ENCODE measurements at regions not wholly inside any gene's neighbourhood (a gene's known extent, or its start where the extent isn't known, plus 50 kb on each side); places are given as distances from the start of the nearest gene placed in this dataset.
A peak's percentile ranks its signal among the peaks of the same experiment; 100 is the strongest.

GRCh38 chr12:3988519-3989217, 115.5 kb upstream of the PARP11 start:
- peak in 1 of 2 donors; percentile 32 for DNase-seq

GRCh38 chr12:3987571-3987970, 114.4 kb upstream of the PARP11 start:
- DNase-seq = no peak

GRCh38 chr12:3980504-3981272, 107.5 kb upstream of the PARP11 start:
- DNase-seq = no peak

GRCh38 chr12:3977621-3978020, 104.4 kb upstream of the PARP11 start:
- DNase-seq = no peak

- DNase-seq = no peak
These were observed 103.2 kb upstream of the PARP11 start for GRCh38 chr12:3976351-3976938.

- no peak for DNase-seq
These were observed 102.5 kb upstream of the PARP11 start for GRCh38 chr12:3975652-3976051.

- no peak for DNase-seq
These were observed 101.7 kb upstream of the PARP11 start for GRCh38 chr12:3974883-3975282.

GRCh38 chr12:3973973-3974644, 100.9 kb upstream of the PARP11 start:
- DNase-seq = no peak

- DNase-seq = peak in 1 of 2 donors; percentile 31
These were observed 100.2 kb upstream of the PARP11 start for GRCh38 chr12:3973269-3973884.

GRCh38 chr12:3972576-3972975, 99.4 kb upstream of the PARP11 start:
- no peak for DNase-seq

GRCh38 chr12:3968523-3968922, 95.3 kb upstream of the PARP11 start:
- no peak for DNase-seq

GRCh38 chr12:3967556-3968160, 94.5 kb upstream of the PARP11 start:
- DNase-seq = no peak

GRCh38 chr12:3966376-3966775, 93.2 kb upstream of the PARP11 start:
- DNase-seq = no peak

- DNase-seq = no peak
These were observed 91.8 kb upstream of the PARP11 start for GRCh38 chr12:3965046-3965445.

- peak in 1 of 2 donors; percentile 16 for DNase-seq
These were observed 91.2 kb upstream of the PARP11 start for GRCh38 chr12:3964439-3964838.

GRCh38 chr12:3962631-3963483, 89.7 kb upstream of the PARP11 start:
- peak; percentile 57 to 61 for DNase-seq

- DNase-seq = no peak
These were observed 88.4 kb upstream of the PARP11 start for GRCh38 chr12:3961591-3961990.

- no peak for DNase-seq
These were observed 86.8 kb upstream of the PARP11 start for GRCh38 chr12:3959799-3960560.

- DNase-seq = no peak
These were observed 85.3 kb upstream of the PARP11 start for GRCh38 chr12:3958534-3958933.

GRCh38 chr12:3951380-3952135, 78.4 kb upstream of the PARP11 start:
- DNase-seq = no peak
